Suprapubic skin (tissue), 3 donors: ENCODE measurements at regions not wholly inside any gene's neighbourhood (a gene's known extent, or its start where the extent isn't known, plus 50 kb on each side); places are given as distances from the start of the nearest gene placed in this dataset.

ENCODE experiments used
- EP300 ChIP-seq: sonication (generic); formaldehyde crosslinking; IDR thresholded peaks from one replicate; pipeline ENCODE4 v1.6.1; 2017; ENCODE audit warnings: antibody characterized with exemption
- TF ChIP-seq, protein P1 (sequence below), 2 donors: fragments of 200-600 bp in 1 of 2; fragments of 450-650 bp in 1 of 2; sonication (generic) in 1 of 2; IDR thresholded peaks; one replicate each; pipeline ENCODE4 v1.5.1; 2016 to 2019; ENCODE audit warnings: antibody characterized with exemption in 2 of 2, mild to moderate bottlenecking in 1 of 2, moderate library complexity in 1 of 2

DNA sequence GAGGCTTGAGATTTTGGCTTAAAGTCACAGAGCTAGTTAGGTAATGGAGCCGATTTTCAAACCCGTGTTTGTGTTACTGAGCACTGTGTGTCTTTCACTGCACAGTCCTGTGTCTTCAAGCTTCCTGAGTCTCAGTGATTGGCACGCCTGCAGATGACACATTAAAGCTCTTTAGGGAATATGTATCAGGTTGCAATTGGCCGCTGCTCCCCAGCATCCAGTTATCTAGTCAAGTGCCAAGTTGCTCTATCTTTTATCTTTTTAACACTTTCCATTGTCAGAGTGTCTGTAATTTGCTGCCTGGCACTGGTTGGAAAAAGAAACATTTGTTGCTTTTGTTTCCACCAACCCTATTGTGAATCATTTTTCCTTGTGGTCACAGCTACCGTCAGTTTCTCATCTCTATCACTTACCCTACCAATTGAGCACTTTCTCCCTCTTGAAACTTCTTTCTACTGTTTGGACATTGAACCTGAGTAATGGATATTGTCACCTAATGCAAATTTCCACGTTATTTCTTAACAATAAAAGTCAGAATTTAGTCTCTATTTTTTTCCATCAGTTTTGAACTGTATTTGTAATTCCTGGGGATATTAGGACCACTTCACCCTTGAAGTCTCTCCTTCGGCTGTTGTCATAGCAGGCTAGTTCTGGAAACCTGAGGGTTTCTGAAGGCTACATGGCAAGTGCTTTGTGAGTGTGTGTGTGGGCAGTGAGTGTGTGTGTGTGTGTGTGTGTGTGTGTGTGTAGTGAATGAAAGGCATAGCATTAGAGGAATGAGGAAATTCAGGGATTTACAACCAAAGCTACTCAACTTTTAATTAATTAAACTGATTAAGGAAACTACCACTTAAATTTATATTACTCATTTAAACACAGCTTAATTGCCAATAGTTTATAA lies 274.3 kb downstream of the ISL1 start:
- TF ChIP-seq, protein P1, sequence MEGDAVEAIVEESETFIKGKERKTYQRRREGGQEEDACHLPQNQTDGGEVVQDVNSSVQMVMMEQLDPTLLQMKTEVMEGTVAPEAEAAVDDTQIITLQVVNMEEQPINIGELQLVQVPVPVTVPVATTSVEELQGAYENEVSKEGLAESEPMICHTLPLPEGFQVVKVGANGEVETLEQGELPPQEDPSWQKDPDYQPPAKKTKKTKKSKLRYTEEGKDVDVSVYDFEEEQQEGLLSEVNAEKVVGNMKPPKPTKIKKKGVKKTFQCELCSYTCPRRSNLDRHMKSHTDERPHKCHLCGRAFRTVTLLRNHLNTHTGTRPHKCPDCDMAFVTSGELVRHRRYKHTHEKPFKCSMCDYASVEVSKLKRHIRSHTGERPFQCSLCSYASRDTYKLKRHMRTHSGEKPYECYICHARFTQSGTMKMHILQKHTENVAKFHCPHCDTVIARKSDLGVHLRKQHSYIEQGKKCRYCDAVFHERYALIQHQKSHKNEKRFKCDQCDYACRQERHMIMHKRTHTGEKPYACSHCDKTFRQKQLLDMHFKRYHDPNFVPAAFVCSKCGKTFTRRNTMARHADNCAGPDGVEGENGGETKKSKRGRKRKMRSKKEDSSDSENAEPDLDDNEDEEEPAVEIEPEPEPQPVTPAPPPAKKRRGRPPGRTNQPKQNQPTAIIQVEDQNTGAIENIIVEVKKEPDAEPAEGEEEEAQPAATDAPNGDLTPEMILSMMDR (IDR thresholded peaks at IDR 0.05), result no peak
- TF ChIP-seq EP300, result no peak
